LNCAP (cell line): ENCODE measurements at regions not wholly inside any gene's neighbourhood (a gene's known extent, or its start where the extent isn't known, plus 50 kb on each side); places are given as distances from the start of the nearest gene placed in this dataset.

ENCODE experiments used
- CTCF ChIP-seq: fragments of 450-650 bp; IDR thresholded peaks from 2 replicates; pipeline ENCODE4 v1.5.1; 2017; ENCODE audit warnings: mild to moderate bottlenecking

GRCh38 chr5:156019130-156019529, 307.8 kb upstream of the SGCD start:
- no peak for TF ChIP-seq CTCF

DNA sequence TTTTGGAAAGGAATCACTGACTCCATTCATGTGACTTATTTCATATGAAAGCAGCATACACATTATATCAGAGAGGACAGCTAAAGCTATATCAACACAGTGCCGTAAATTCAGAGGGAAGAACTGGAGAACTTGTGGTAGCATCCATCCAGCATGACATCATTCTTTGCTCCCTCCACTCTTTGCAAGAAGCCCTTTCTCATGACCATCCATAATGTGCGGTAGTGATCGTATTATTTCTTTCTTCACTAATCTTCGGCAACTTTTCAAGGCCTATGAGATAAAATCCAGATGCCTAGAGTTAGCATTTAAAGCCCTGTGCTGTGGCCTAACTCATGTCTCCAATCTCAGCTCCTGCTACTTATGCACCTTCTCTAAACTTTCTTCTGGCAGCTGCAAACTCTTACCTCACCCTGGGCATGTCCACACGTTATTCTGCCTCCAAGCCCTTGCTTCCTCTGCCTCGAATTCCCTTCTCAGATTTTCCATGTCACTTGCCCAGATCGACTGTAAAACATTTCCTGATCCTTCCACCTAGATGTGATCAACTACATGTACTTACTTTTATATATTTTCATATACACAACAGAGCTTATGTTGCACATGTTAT, 307.3 kb upstream of the SGCD start:
- TF ChIP-seq CTCF, result no peak

DNA sequence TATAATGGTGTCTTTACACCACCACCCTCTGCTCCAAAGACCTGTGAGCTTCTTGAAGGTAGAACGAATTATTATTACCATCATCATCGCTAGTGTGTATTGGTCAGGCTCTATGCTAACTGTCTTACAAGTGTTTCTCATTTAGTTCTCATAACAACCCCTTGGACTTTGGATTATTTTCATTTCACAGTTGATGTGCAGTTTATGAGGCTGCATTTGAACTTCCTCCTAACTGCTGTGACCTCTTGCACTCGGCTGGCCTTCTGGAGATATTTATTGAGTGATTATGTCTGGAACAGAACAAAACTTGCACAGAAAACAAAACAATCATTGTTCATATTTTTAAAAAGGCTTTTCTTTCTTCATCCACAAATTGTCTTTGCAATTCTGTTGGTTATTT, 306.3 kb upstream of the SGCD start:
- no peak for TF ChIP-seq CTCF

DNA sequence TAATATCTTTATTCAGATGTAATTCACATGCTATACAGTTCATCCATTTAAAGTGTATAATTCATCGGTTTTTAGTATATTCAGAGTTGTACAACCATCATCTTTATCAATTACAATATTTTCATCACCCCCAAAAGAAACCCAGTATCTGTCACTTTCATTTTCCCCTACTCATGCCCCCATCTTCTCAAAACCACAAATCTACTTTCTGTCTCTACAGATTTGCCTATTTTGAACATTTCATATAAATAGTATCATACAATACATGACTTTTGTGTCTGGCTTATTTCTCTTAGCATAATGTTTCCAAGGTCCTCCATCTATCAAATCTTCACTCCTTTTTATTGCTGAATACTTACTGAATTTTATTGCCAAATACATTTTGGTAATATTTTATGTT, 305.1 kb upstream of the SGCD start:
- TF ChIP-seq CTCF, result no peak

DNA sequence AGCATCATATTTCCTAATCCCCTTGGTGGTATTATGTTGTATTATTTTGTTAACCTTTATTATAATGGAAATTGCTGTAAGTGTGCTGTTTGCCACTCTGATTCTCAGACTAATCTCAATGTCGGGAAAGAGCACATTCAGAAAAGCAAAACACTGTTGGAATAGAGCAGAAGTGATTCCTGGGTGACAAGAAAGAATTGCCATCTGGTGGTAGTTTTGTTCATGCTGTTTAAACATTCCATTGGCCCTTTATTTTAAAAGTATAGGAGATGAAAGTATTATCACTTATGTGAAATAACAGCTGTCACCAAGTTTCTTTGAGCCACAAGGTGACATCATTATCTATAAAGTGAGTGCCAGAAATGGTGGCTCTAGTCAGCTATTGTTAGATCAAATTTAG, 301.3 kb upstream of the SGCD start:
- no peak for TF ChIP-seq CTCF

- TF ChIP-seq CTCF, result no peak
Measured at GRCh38 chr5:156031181-156031580, 295.8 kb upstream of the SGCD start.

GRCh38 chr5:156036640-156037039, 290.3 kb upstream of the SGCD start:
- no peak for TF ChIP-seq CTCF
